Inflammatory macrophage (primary cell): ENCODE measurements at regions not wholly inside any gene's neighbourhood (a gene's known extent, or its start where the extent isn't known, plus 50 kb on each side); places are given as distances from the start of the nearest gene placed in this dataset.

Experiments
- DNase-seq, 2 donors: peaks; one replicate each; pipeline ENCODE4 v3.0.0-alpha.2; 2020 to 2022

GRCh38 chr6:137434640-137435039, 59.6 kb downstream of the OLIG3 start:
- DNase-seq: no peak

- no peak for DNase-seq
Observed at GRCh38 chr6:137432054-137432611, 62.1 kb downstream of the OLIG3 start.

- no peak for DNase-seq
Observed at GRCh38 chr6:137430954-137431353, 63.2 kb downstream of the OLIG3 start.

GRCh38 chr6:137427656-137428290, 66.4 kb downstream of the OLIG3 start:
- peak in 1 of 2 donors; percentile 32 for DNase-seq

GRCh38 chr6:137426007-137426689, 68.0 kb downstream of the OLIG3 start:
- DNase-seq: no peak

GRCh38 chr6:137424251-137424650, 69.9 kb downstream of the OLIG3 start:
- DNase-seq: no peak

- no peak for DNase-seq
Observed at GRCh38 chr6:137423451-137424168, 70.6 kb downstream of the OLIG3 start.

GRCh38 chr6:137417396-137417795, 76.8 kb downstream of the OLIG3 start:
- DNase-seq: no peak

GRCh38 chr6:137416376-137417109, 77.7 kb downstream of the OLIG3 start:
- DNase-seq: no peak

GRCh38 chr6:137415834-137416190, 78.4 kb downstream of the OLIG3 start:
- no peak for DNase-seq

GRCh38 chr6:137415127-137415833, 78.9 kb downstream of the OLIG3 start:
- peak; percentile 75 to 76 for DNase-seq

GRCh38 chr6:137414599-137414998, 79.6 kb downstream of the OLIG3 start:
- no peak for DNase-seq

GRCh38 chr6:137413482-137413881, 80.7 kb downstream of the OLIG3 start:
- DNase-seq: no peak

- no peak for DNase-seq
Observed at GRCh38 chr6:137412562-137412961, 81.6 kb downstream of the OLIG3 start.

- no peak for DNase-seq
Observed at GRCh38 chr6:137409266-137409777, 84.9 kb downstream of the OLIG3 start.

- no peak for DNase-seq
Observed at GRCh38 chr6:137407816-137408215, 86.4 kb downstream of the OLIG3 start.

GRCh38 chr6:137405806-137406205, 88.4 kb downstream of the OLIG3 start:
- peak in 1 of 2 donors; percentile 13 for DNase-seq

GRCh38 chr6:137403855-137404254, 90.3 kb downstream of the OLIG3 start:
- DNase-seq: no peak

GRCh38 chr6:137403443-137403842, 90.8 kb downstream of the OLIG3 start:
- DNase-seq: no peak

- no peak for DNase-seq
Observed at GRCh38 chr6:137402143-137402680, 92.0 kb downstream of the OLIG3 start.

GRCh38 chr6:137401088-137401487, 93.1 kb downstream of the OLIG3 start:
- no peak for DNase-seq
